ENCODE measurements at regions not wholly inside any gene's neighbourhood (a gene's known extent, or its start where the extent isn't known, plus 50 kb on each side); places are given as distances from the start of the nearest gene placed in this dataset.

GRCh38 chr7:46687203-46687602, 766.1 kb upstream of the IGFBP3 start:
- Histone ChIP-seq H3K4me2 (ENCODE audit: insufficient read depth in 1 of 2, low read depth in 2 of 2, low read length in 2 of 2) (no peak overlapping the region), H3K4me1 (replicated peaks in 1 of 4; ENCODE audit: control insufficient read depth in 3 of 4, insufficient read depth in 4 of 4, low read length in 3 of 4) (no peaks in the 10 kb centered on the region; a peak in 1 of 7 replicates), H4K20me1 (replicated peaks in 1 of 2; ENCODE audit: control insufficient read depth in 1 of 2, insufficient read depth in 2 of 2, low read length in 2 of 2) (no peaks in the 10 kb centered on the region), H3K18ac (ENCODE audit: extremely low read depth, low read length) (no peak overlapping the region), H2BK5ac (ENCODE audit: low read depth, low read length) (no peak overlapping the region), H3K56ac (replicated peaks; ENCODE audit: insufficient read length, low read depth, low read length) (no peak overlapping the region), H3K27ac (ENCODE audit: low read depth, low read length) (no peak overlapping the region), H3K79me2 (ENCODE audit: control insufficient read depth in 1 of 2, insufficient read depth in 2 of 2, low read length in 2 of 2) (no peaks in the 10 kb centered on the region), H2BK12ac (ENCODE audit: low read depth, low read length) (no peak overlapping the region), H3K9ac (replicated peaks in 1 of 4; ENCODE audit: extremely low read depth in 1 of 4, low read depth in 3 of 4, low read length in 3 of 4) (no peak overlapping the region), H3K9me3 (ENCODE audit: insufficient read depth in 2 of 2, low read depth in 1 of 2, low read length in 1 of 2) (no peaks in the 10 kb centered on the region), H3K14ac (ENCODE audit: insufficient read length) (no peak overlapping the region), H3K23ac (ENCODE audit: insufficient read length) (no peak overlapping the region), H3K23me2 (ENCODE audit: low read depth, low read length) (no peaks in the 10 kb centered on the region), H2AFZ (ENCODE audit: low read length) (no peak overlapping the region), H4K91ac (replicated peaks; ENCODE audit: insufficient read length, low read length) (no peak overlapping the region), H3K27me3 (replicated peaks in 1 of 4; ENCODE audit: control insufficient read depth in 3 of 4, extremely low read depth in 1 of 4, insufficient read depth in 3 of 4, low read length in 3 of 4) (no peaks in the 10 kb centered on the region), H3K4ac (replicated peaks; ENCODE audit: insufficient read length, low read depth, low read length) (no peak overlapping the region), H2BK120ac (replicated peaks; ENCODE audit: low read depth, low read length) (no peak overlapping the region), H4K8ac (ENCODE audit: extremely low read depth, insufficient read depth, low read length) (no peak overlapping the region), H3K79me1 (ENCODE audit: low read depth, low read length) (no peaks in the 10 kb centered on the region), H4K5ac (ENCODE audit: insufficient read length, low read depth, low read length) (no peak overlapping the region), H3K4me3 (ENCODE audit: extremely low read depth in 1 of 4, insufficient read depth in 2 of 4, low read depth in 3 of 4, low read length in 4 of 4) (no peak overlapping the region), H2BK20ac (ENCODE audit: low read length) (no peak overlapping the region), H3K36me3 (ENCODE audit: control insufficient read depth in 2 of 4, insufficient read depth in 4 of 4, low read length in 3 of 4) (no peaks in the 10 kb centered on the region), H2BK15ac (ENCODE audit: low read length) (no peak overlapping the region), H2AK5ac (ENCODE audit: low read depth, low read length) (no peak overlapping the region)
- WGBS, 2 experiments (ENCODE audit: extremely low coverage in 1 of 2, insufficient coverage in 1 of 2, insufficient read length in 1 of 2, insufficient replicate concordance in 2 of 2, low coverage in 1 of 2, low lambda C conversion rate in 2 of 2, missing lambda C conversion rate in 1 of 2): 90% methylated on average over 1 of the region's 1 CpG; no CpG with 5 or more reads in 1 of the 2 experiments
- FAIRE-seq (no peak), DNase-seq (ENCODE audit: low read depth in 1 of 2, low spot score in 2 of 2) (no peak)
- ChIA-PET POLR2A (ENCODE audit: partially characterized antibody) (no interaction called here), CTCF (ENCODE audit: partially characterized antibody) (interaction anchor here (1.0 kb wide), 1 partner anchor 25 kb away, joined by 3 read pairs; no protein-coding TSS in a partner anchor)
- TF ChIP-seq GTF2F1 (IDR thresholded peaks at IDR 0.05; ENCODE audit: borderline replicate concordance, low read depth, low read length): no peak
- TF ChIP-seq GABPA (IDR thresholded peaks at IDR 0.05; ENCODE audit: borderline replicate concordance, insufficient read depth, low read length): no peak
- TF ChIP-seq KDM4A (IDR thresholded peaks at IDR 0.05; ENCODE audit: low read depth, low read length, severe bottlenecking): no peak
- no peak for TF ChIP-seq HDAC2 (IDR thresholded peaks at IDR 0.05; ENCODE audit: borderline replicate concordance in 1 of 2, low read depth in 2 of 2, low read length in 2 of 2)
- no peak for TF ChIP-seq PHF8 (conservative IDR thresholded peaks at IDR 0.05; ENCODE audit: low read depth, low read length)
- TF ChIP-seq, protein P1, sequence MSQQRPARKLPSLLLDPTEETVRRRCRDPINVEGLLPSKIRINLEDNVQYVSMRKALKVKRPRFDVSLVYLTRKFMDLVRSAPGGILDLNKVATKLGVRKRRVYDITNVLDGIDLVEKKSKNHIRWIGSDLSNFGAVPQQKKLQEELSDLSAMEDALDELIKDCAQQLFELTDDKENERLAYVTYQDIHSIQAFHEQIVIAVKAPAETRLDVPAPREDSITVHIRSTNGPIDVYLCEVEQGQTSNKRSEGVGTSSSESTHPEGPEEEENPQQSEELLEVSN (IDR thresholded peaks at IDR 0.05): no peak
- TF ChIP-seq JUN (IDR thresholded peaks at IDR 0.05; ENCODE audit: low read depth, low read length): no peak
- no peak for TF ChIP-seq FOSL1 (IDR thresholded peaks at IDR 0.05; ENCODE audit: insufficient read depth, low read depth, low read length)
- no peak for TF ChIP-seq POLR2AphosphoS5 (IDR thresholded peaks at IDR 0.05; ENCODE audit: low read depth, low read length)
- TF ChIP-seq CHD1 (IDR thresholded peaks at IDR 0.05; ENCODE audit: low read depth, low read length): no peak
- TF ChIP-seq, protein P2, sequence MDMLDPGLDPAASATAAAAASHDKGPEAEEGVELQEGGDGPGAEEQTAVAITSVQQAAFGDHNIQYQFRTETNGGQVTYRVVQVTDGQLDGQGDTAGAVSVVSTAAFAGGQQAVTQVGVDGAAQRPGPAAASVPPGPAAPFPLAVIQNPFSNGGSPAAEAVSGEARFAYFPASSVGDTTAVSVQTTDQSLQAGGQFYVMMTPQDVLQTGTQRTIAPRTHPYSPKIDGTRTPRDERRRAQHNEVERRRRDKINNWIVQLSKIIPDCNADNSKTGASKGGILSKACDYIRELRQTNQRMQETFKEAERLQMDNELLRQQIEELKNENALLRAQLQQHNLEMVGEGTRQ (IDR thresholded peaks at IDR 0.05; ENCODE audit: low read length): no peak
- TF ChIP-seq SUZ12 (IDR thresholded peaks at IDR 0.05; ENCODE audit: low read length): no peak
- no peak for TF ChIP-seq KDM1A (IDR thresholded peaks at IDR 0.05; ENCODE audit: borderline replicate concordance, low read length)

Data from H1 (cell line).